Stimulated activated CD8-positive, alpha-beta memory T cell treated with anti-CD3 and anti-CD28 coated beads, Interleukin-7, amount 100 ng/mL, for 1 hour (primary cell): ENCODE measurements at regions not wholly inside any gene's neighbourhood (a gene's known extent, or its start where the extent isn't known, plus 50 kb on each side); places are given as distances from the start of the nearest gene placed in this dataset.

Experiments used
- DNase-seq, 2 donors: peaks; one replicate each; pipeline ENCODE4 v3.0.0-alpha.2; 2020; ENCODE audit warnings: low read depth in 2 of 2

- DNase-seq, result no peak
Measured at GRCh38 chr11:81033779-81034540, 1593.1 kb upstream of the TENM4 start.

- no peak for DNase-seq
Measured at GRCh38 chr11:81032906-81033305, 1592.1 kb upstream of the TENM4 start.

GRCh38 chr11:81030186-81030585, 1589.4 kb upstream of the TENM4 start:
- DNase-seq, result no peak

GRCh38 chr11:81026032-81026431, 1585.2 kb upstream of the TENM4 start:
- no peak for DNase-seq

GRCh38 chr11:81022057-81022456, 1581.2 kb upstream of the TENM4 start:
- DNase-seq, result no peak

GRCh38 chr11:81010631-81011030, 1569.8 kb upstream of the TENM4 start:
- no peak for DNase-seq

GRCh38 chr11:81007046-81007445, 1566.2 kb upstream of the TENM4 start:
- no peak for DNase-seq

GRCh38 chr11:81005595-81005994, 1564.8 kb upstream of the TENM4 start:
- DNase-seq, result no peak

- no peak for DNase-seq
Measured at GRCh38 chr11:81004576-81004975, 1563.7 kb upstream of the TENM4 start.

GRCh38 chr11:81002374-81002773, 1561.5 kb upstream of the TENM4 start:
- DNase-seq, result no peak

GRCh38 chr11:81000735-81001134, 1559.9 kb upstream of the TENM4 start:
- DNase-seq, result no peak

- no peak for DNase-seq
Measured at GRCh38 chr11:81000334-81000733, 1559.5 kb upstream of the TENM4 start.

GRCh38 chr11:80995523-80995922, 1554.7 kb upstream of the TENM4 start:
- DNase-seq, result no peak

GRCh38 chr11:80993536-80993935, 1552.7 kb upstream of the TENM4 start:
- no peak for DNase-seq

- DNase-seq, result no peak
Measured at GRCh38 chr11:80990885-80991284, 1550.1 kb upstream of the TENM4 start.

GRCh38 chr11:80987171-80987570, 1546.3 kb upstream of the TENM4 start:
- DNase-seq, result no peak

- no peak for DNase-seq
Measured at GRCh38 chr11:80986421-80987074, 1545.7 kb upstream of the TENM4 start.

GRCh38 chr11:80980227-80980626, 1539.4 kb upstream of the TENM4 start:
- DNase-seq, result no peak

- DNase-seq, result no peak
Measured at GRCh38 chr11:80973786-80974185, 1533.0 kb upstream of the TENM4 start.

GRCh38 chr11:80970037-80970436, 1529.2 kb upstream of the TENM4 start:
- no peak for DNase-seq

GRCh38 chr11:80967649-80968048, 1526.8 kb upstream of the TENM4 start:
- no peak for DNase-seq

GRCh38 chr11:80960381-80961029, 1519.7 kb upstream of the TENM4 start:
- no peak for DNase-seq

GRCh38 chr11:80959751-80960150, 1518.9 kb upstream of the TENM4 start:
- no peak for DNase-seq
